HEK293T (cell line): ENCODE measurements at regions not wholly inside any gene's neighbourhood (a gene's known extent, or its start where the extent isn't known, plus 50 kb on each side); places are given as distances from the start of the nearest gene placed in this dataset.

ENCODE experiments used
- CTCF ChIA-PET: fragments of 350-600 bp; formaldehyde crosslinking; extraction: SDS; loops from one replicate; lab custom pipeline; 2021; ENCODE audit warnings: antibody characterized with exemption, inconsistent platforms; lab: Yijun Ruan, JAX
- POLR2A ChIA-PET: fragments of 350-600 bp; formaldehyde crosslinking; extraction: SDS; loops from one replicate; lab custom pipeline; 2020; ENCODE audit warnings: antibody characterized with exemption, inconsistent platforms; lab: Yijun Ruan, JAX
- DNase-seq: peaks from one replicate; pipeline ENCODE4 v3.0.0; 2012; ENCODE audit warnings: mixed read lengths; ENCODE audit errors: extremely low spot score
- ARNT ChIP-seq: fragments of 450-650 bp; IDR thresholded peaks from 2 replicates; pipeline ENCODE4 v1.6.1; 2017; ENCODE audit warnings: mild to moderate bottlenecking
- BHLHE40 ChIP-seq: fragments of 450-650 bp; IDR thresholded peaks from 2 replicates; pipeline ENCODE4 v1.6.1; 2016; ENCODE audit warnings: mild to moderate bottlenecking, moderate library complexity, borderline replicate concordance
- CTBP1 ChIP-seq: fragments of 450-650 bp; IDR thresholded peaks from 2 replicates; pipeline ENCODE4 v1.6.1; 2016; ENCODE audit warnings: borderline replicate concordance
- ELF4 ChIP-seq: fragments of 450-650 bp; IDR thresholded peaks from 2 replicates; pipeline ENCODE4 v1.6.1; 2017; ENCODE audit warnings: antibody characterized with exemption
- FOXA1 ChIP-seq: fragments of 450-650 bp; IDR thresholded peaks from 2 replicates; pipeline ENCODE4 v1.6.1; 2016; ENCODE audit warnings: mild to moderate bottlenecking
- FOXK2 ChIP-seq: fragments of 450-650 bp; IDR thresholded peaks from 2 replicates; pipeline ENCODE4 v1.6.1; 2016; ENCODE audit warnings: mild to moderate bottlenecking
- FOXM1 ChIP-seq: fragments of 450-650 bp; IDR thresholded peaks from 2 replicates; pipeline ENCODE4 v1.6.1; 2017; ENCODE audit warnings: mild to moderate bottlenecking, borderline replicate concordance
- HDGF ChIP-seq: fragments of 450-650 bp; IDR thresholded peaks from 2 replicates; pipeline ENCODE4 v1.6.1; 2017; ENCODE audit warnings: antibody characterized with exemption, borderline replicate concordance
- L3MBTL2 ChIP-seq: fragments of 450-650 bp; conservative IDR thresholded peaks from 2 replicates; pipeline ENCODE4 v1.6.1; 2016; ENCODE audit warnings: mild to moderate bottlenecking
- LEF1 ChIP-seq: fragments of 450-650 bp; IDR thresholded peaks from 2 replicates; pipeline ENCODE4 v1.6.1; 2017; ENCODE audit warnings: mild to moderate bottlenecking, borderline replicate concordance
- NFRKB ChIP-seq: fragments of 450-650 bp; IDR thresholded peaks from 2 replicates; pipeline ENCODE4 v1.6.1; 2016; ENCODE audit warnings: mild to moderate bottlenecking, moderate library complexity
- SP1 ChIP-seq: fragments of 450-650 bp; IDR thresholded peaks from 2 replicates; pipeline ENCODE4 v1.6.1; 2017
- SUZ12 ChIP-seq: fragments of 450-650 bp; IDR thresholded peaks from 2 replicates; pipeline ENCODE4 v1.6.1; 2016; ENCODE audit warnings: mild to moderate bottlenecking
- TARDBP ChIP-seq: fragments of 450-650 bp; IDR thresholded peaks from 2 replicates; pipeline ENCODE4 v1.6.1; 2016
- ZNF384 ChIP-seq: fragments of 450-650 bp; IDR thresholded peaks from 2 replicates; pipeline ENCODE4 v1.6.1; 2016
- TF ChIP-seq, protein P1 (sequence below): fragments of 450-650 bp; IDR thresholded peaks from 2 replicates; pipeline ENCODE4 v1.6.1; 2016

DNA sequence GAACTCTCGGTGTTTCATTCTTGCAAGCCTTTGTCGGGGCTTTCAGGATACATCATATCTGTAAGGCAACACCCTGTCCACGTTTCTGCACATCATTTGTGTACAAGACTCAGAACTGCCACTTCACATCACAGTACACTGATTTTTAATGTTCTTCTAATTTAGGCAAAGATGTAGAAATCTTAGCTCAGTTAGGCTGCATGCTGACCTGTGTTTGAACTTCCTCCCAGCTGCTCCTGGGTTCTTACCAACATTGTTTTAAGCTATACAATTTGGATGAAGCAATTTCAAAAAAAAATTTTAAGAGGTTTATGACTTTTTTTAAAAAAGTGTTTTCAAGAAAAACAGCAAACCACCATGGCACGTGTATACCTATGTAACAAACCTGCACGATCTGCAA, 1047.9 kb upstream of the SLC10A2 start:
- CTCF ChIA-PET, result no interaction called here
- no peak for DNase-seq
- POLR2A ChIA-PET, result no interaction called here
- no peak for TF ChIP-seq TARDBP
- TF ChIP-seq ARNT, result no peak
- no peak for TF ChIP-seq FOXM1
- no peak for TF ChIP-seq L3MBTL2
- TF ChIP-seq CTBP1, result no peak
- no peak for TF ChIP-seq FOXK2
- TF ChIP-seq SP1, result no peak
- no peak for TF ChIP-seq ELF4
- TF ChIP-seq NFRKB, result no peak
- TF ChIP-seq SUZ12, result no peak
- no peak for TF ChIP-seq FOXA1

DNA sequence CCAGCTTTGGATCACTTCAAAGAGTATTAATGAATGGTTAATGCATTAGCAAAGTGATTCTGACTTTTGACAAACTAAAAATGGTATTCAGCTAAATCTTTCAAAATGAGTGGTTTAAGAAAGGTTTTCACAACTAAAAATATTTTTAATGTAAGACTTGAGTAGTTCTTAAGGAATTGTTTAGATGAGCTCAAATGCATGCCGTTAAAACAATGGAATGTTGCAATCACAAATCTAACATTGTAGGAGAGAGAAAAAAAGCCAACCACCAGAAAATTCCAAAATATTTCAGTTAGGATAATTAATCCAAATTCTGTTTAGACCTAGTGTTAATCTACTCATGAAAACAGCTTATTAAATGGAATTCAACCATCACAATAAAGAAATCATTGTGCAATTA, 1044.8 kb upstream of the SLC10A2 start:
- POLR2A ChIA-PET, result no interaction called here
- TF ChIP-seq BHLHE40 (no peak), ELF4 (no peak), SP1 (no peak), CTBP1 (no peak), HDGF (no peak), FOXM1 (no peak), ZNF384 (no peak), L3MBTL2 (no peak), LEF1 (no peak), ARNT (no peak), FOXK2 (no peak), SUZ12 (no peak), TARDBP (no peak), NFRKB (no peak)
- TF ChIP-seq, protein P1, sequence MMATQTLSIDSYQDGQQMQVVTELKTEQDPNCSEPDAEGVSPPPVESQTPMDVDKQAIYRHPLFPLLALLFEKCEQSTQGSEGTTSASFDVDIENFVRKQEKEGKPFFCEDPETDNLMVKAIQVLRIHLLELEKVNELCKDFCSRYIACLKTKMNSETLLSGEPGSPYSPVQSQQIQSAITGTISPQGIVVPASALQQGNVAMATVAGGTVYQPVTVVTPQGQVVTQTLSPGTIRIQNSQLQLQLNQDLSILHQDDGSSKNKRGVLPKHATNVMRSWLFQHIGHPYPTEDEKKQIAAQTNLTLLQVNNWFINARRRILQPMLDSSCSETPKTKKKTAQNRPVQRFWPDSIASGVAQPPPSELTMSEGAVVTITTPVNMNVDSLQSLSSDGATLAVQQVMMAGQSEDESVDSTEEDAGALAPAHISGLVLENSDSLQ, result no peak
- CTCF ChIA-PET, result interaction anchor here (0.6 kb wide), 1 partner anchor 1033 kb away, joined by 7 read pairs; no protein-coding TSS in a partner anchor
- DNase-seq, result no peak

DNA sequence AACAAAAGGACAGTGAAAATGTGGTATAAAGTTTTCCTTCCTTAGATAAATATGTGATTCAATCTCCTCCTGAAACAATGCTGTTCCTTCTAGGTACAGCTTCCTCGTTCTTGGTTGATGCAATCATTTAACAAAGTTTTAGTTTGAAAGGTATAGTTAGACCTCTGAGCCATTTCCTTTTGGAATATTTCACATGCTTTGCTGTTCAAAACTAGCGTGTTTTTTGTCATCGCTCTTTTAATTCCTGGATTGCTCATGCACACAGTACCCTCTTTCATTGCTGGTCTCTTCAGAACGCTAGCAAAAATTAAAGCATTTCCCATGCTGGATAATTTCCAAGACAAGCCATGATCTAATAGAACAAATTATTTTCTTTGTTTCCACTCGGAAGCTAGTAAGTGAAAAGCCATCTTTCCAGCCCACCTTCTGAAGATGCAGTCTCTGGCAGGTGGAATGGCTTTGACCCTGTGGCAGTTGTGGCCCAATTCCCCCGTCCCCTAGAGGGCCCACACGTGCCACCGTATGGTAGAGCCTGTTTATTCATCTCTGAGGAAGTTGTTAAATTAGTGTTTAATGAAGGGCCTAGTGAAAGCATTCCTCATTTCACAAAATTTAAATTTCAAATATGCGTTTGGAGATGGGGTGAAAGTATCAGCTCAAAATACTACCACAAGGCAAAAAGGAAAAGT, 1040.6 kb upstream of the SLC10A2 start:
- no peak for DNase-seq
- POLR2A ChIA-PET, result no interaction called here
- CTCF ChIA-PET, result no interaction called here
- no peak for TF ChIP-seq SP1
- TF ChIP-seq SUZ12, result no peak
- TF ChIP-seq CTBP1, result no peak
- TF ChIP-seq FOXA1, result no peak
- no peak for TF ChIP-seq TARDBP
- no peak for TF ChIP-seq FOXK2

DNA sequence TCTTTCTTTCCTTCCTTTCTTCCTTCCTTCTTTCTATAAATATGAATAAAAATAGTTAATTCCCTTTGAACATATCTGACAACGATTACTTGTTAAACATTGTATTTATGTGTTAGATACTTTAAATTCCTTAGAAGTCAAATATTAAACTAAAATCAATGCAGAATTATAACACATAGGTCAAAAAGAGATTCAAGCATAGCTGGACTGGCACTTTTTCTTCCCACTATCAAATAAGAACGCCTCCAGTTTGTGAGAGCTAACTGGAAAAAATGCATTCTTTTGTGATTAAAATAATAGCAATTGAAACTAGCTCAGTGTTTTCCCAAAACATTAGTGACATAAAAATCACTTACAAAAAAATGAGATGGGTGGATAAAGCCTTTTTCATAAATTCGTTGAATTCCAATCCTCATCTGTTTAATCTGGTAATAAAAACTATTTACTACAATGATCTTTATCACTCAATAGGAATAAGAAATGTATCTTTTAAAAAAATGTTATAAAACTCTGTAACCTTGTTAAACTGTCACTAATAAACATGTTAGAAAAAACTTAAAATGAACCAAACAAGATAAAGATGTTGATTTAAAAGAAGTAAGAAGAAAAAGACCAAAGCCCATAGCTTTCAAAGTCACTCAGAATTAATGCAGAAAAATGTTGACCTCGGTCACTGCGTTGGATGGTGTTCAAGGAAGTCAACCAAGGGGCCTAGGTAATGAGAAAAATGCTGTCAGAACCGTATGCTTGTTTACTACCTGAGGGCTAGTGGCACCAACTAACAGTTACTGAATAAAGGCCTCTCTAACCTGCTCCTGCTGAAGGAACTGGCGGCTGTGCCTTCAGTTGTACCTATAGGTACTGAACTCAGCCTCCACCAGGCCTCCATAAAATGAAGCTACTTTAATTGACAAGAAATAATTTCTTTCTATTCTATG, 1039.5 kb upstream of the SLC10A2 start:
- CTCF ChIA-PET, result no interaction called here
- TF ChIP-seq FOXK2, result no peak
- TF ChIP-seq ELF4, result no peak
- no peak for TF ChIP-seq SP1
- no peak for TF ChIP-seq HDGF
- no peak for TF ChIP-seq BHLHE40
- no peak for TF ChIP-seq LEF1
- TF ChIP-seq SUZ12, result no peak
- no peak for DNase-seq
- POLR2A ChIA-PET, result no interaction called here

DNA sequence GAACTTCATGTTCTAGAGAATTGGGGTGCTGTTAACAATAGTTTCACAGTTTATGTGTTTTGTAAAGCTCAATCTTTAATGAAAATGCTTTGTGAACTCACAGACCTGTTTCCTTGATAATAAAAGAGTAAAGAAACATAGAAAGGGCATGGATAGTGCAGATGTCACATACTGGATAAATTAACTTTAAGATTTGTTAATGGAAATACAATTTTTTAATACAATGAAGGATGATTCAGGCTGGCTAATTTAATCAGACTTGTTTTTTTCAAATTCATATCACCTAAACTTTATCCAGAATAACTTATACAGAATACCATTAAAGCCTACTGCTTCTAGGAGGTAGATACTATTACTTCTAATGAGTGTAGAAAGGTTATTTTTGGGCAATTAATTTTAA, 1033.5 kb upstream of the SLC10A2 start:
- ChIA-PET CTCF (no interaction called here), POLR2A (no interaction called here)
- TF ChIP-seq HDGF (no peak), ZNF384 (no peak), FOXM1 (no peak), SUZ12 (no peak), TARDBP (no peak)
- DNase-seq, result no peak

DNA sequence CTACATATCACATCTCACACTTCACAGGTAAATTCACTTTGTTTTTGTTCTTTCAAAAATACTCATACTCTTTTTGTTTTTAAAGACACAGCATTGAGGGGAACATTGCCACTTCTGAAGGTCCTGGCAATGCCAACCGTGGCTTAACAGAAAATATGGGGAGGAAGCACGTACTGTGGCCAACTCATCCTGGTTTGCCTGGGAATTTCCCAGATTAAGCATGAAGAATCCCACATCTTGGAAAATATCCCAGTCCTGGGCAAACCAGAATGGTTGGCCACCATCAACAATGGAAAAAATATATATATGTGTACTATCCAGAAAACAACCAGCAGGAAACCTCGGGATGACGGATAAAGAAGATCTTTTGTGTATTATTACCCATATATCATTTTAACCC, 1032.2 kb upstream of the SLC10A2 start:
- TF ChIP-seq FOXK2 (no peak), ZNF384 (no peak), FOXA1 (no peak), ELF4 (no peak), NFRKB (no peak), HDGF (no peak), TARDBP (no peak), BHLHE40 (no peak), SUZ12 (no peak), ARNT (no peak), SP1 (no peak), L3MBTL2 (no peak), FOXM1 (no peak)
- TF ChIP-seq, protein P1, result no peak
- POLR2A ChIA-PET, result no interaction called here
- DNase-seq, result no peak
- CTCF ChIA-PET, result no interaction called here
